ENCODE measurements at regions not wholly inside any gene's neighbourhood (a gene's known extent, or its start where the extent isn't known, plus 50 kb on each side); places are given as distances from the start of the nearest gene placed in this dataset.

- no peak for DNase-seq
Measured at GRCh38 chr13:103246581-103247200, 180.5 kb upstream of the SLC10A2 start.

GRCh38 chr13:103243495-103243894 is 177.3 kb upstream of the SLC10A2 start:
- DNase-seq: no peak

GRCh38 chr13:103238441-103238840 is 172.2 kb upstream of the SLC10A2 start:
- peak; percentile 93 for DNase-seq

- peak; percentile 49 for DNase-seq
Measured at GRCh38 chr13:103236213-103236612, 170.0 kb upstream of the SLC10A2 start.

GRCh38 chr13:103229674-103230073 is 163.5 kb upstream of the SLC10A2 start:
- no peak for DNase-seq

- no peak for DNase-seq
Measured at GRCh38 chr13:103224804-103225203, 158.6 kb upstream of the SLC10A2 start.

GRCh38 chr13:103222683-103223082 is 156.5 kb upstream of the SLC10A2 start:
- DNase-seq: no peak

- DNase-seq: no peak
Measured at GRCh38 chr13:103218253-103218652, 152.0 kb upstream of the SLC10A2 start.

GRCh38 chr13:103213152-103213551 is 146.9 kb upstream of the SLC10A2 start:
- peak; percentile 6 for DNase-seq

- DNase-seq: no peak
Measured at GRCh38 chr13:103210348-103210747, 144.1 kb upstream of the SLC10A2 start.

- DNase-seq: peak; percentile 85
Measured at GRCh38 chr13:103203735-103204330, 137.6 kb upstream of the SLC10A2 start.

- DNase-seq: no peak
Measured at GRCh38 chr13:103200118-103200885, 134.1 kb upstream of the SLC10A2 start.

GRCh38 chr13:103199380-103200088 is 133.3 kb upstream of the SLC10A2 start:
- DNase-seq: no peak

- DNase-seq: no peak
Measured at GRCh38 chr13:103196356-103196755, 130.1 kb upstream of the SLC10A2 start.

- DNase-seq: peak; percentile 18
Measured at GRCh38 chr13:103195762-103196161, 129.5 kb upstream of the SLC10A2 start.

- DNase-seq: peak; percentile 9
Measured at GRCh38 chr13:103194871-103195270, 128.7 kb upstream of the SLC10A2 start.

- DNase-seq: no peak
Measured at GRCh38 chr13:103192511-103193135, 126.4 kb upstream of the SLC10A2 start.

- DNase-seq: no peak
Measured at GRCh38 chr13:103190841-103191240, 124.6 kb upstream of the SLC10A2 start.

- DNase-seq: peak; percentile 50
Measured at GRCh38 chr13:103188713-103189326, 122.6 kb upstream of the SLC10A2 start.

- DNase-seq: peak; percentile 58
Measured at GRCh38 chr13:103187721-103188156, 121.5 kb upstream of the SLC10A2 start.

- no peak for DNase-seq
Measured at GRCh38 chr13:103184413-103184812, 118.2 kb upstream of the SLC10A2 start.
